Glomerular visceral epithelial cell (primary cell): ENCODE measurements at regions not wholly inside any gene's neighbourhood (a gene's known extent, or its start where the extent isn't known, plus 50 kb on each side); places are given as distances from the start of the nearest gene placed in this dataset.
A peak's percentile ranks its signal among the peaks of the same experiment; 100 is the strongest.
"Not testable (repeated sequence)": the region's sequence is repeated elsewhere in the genome, so short reads cannot be mapped to it uniquely, and the experiment has no call there.

Source experiments
- DNase-seq: peaks from one replicate; pipeline ENCODE4 v3.0.0-alpha.2; 2016; ENCODE audit errors: extremely low spot score

DNA sequence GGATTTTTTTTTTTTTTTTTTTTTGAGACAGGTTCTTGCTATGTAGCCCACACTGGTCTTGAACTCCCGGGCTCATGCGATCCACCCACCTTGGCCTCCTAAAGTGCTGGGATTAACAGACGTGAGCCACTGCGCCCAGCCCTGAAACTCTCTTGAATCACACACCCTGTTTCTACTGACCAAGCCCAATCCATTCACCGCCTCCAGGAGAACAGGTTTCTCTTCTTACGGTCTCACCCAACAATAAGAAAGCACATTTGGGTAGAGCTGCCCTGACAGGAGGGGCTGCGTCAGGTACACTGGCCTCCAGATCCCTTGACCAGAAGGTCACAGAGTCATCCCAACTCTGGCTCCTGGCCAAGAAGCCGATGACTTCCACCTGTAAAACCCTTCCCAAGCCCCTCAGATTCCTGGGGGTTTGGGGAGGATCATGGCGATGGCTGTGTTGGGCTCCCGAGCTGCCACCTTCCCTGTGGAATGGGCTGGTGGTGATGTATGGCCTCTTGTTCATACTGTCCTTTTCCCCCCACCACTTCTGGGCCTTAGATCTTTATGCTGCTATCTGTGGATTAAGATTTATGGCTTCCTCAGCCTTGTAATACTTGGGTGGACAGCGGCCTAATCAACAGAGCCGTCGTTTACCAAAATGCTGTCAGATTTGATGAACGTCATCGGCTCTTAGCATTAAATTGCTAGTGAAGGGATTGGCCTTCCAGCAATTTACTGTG is 89.1 kb downstream of the KATNIP start:
- no peak for DNase-seq

DNA sequence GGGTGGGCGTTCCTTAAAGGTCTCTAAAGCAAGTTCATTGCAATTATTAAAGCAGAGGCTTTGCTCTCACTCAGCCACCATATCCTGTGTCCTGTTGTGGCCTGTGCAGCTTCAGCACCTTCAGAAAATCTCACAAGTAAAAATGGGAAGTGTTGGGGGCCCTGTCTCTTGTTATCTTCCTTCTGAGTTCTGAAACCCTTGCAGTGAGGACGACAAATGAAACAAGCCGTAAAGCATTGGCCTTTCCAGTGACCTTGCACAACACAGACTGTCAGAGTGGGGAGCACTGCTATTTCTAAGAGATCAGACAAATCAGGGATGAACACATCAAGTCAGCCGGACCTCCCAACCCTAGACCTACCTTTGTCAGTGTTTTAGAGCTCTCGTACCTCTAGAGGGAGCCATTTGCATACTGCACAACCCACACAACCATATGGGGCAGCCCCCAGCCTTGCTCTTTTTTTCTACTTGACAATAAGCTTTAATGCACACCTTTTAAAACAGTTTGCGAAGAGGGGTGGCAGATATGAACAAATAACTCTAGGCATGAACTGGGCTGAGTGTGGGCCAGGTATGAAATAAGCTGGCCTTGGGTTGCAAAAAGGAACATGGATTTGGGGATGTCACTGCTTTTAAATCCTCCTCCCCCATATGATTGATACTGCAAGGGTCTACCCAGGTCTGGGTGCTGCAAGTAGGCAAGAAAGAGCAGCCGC is 89.8 kb downstream of the KATNIP start:
- DNase-seq: peak; percentile 57

DNA sequence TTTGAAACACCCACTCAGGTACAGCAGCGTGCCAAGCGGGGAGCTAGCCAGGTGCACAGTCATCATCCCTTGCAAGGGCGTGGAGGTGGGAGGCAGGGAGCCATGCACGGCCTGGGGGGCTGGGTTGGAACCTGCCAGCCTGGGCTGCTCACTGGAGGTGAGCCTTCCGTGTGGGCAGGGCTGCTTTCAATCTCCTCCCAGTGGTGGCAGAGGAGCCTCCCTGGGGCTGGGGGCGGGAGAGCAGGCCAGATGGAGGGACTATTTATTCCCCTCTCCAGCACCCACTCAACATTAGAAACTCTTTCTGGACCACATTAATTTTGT is 90.3 kb downstream of the KATNIP start:
- no peak for DNase-seq

- no peak for DNase-seq
Measured at GRCh38 chr16:27641260-27641659, 91.3 kb downstream of the KATNIP start.

DNA sequence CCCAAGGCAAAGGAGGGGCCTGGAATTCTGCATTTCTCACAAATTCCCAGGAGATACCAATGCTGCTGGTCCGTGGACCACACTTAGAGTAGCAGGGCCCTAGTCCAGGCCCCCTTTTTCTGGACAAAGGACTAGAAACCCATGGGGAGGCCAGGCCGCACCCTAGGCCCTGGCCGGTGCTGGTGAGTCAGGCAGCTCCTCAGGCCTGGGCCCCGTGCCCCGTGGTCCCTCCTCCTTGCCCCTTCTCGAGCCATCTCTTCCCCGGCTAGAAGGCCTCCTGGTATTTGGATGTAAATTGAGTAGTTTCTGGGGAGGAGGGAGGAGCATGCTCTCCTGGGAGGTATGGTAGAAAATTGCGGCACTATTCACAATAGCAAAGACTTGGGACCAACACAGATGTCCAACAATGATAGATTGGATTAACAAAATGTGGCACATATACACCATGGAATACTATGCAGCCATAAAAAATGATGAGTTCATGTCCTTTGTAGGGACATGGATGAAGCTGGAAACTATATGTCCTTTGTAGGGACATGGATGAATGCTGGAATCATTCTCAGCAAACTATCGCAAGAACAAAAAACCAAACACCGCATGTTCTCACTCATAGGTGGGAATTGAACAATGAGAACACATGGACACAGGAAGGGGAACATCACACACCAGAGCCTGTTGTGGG is 91.9 kb downstream of the KATNIP start:
- not testable (repeated sequence) for DNase-seq

- peak; percentile 29 for DNase-seq
Measured at GRCh38 chr16:27642756-27643155, 92.8 kb downstream of the KATNIP start.

- DNase-seq: no peak
Measured at GRCh38 chr16:27644165-27644564, 94.2 kb downstream of the KATNIP start.

DNA sequence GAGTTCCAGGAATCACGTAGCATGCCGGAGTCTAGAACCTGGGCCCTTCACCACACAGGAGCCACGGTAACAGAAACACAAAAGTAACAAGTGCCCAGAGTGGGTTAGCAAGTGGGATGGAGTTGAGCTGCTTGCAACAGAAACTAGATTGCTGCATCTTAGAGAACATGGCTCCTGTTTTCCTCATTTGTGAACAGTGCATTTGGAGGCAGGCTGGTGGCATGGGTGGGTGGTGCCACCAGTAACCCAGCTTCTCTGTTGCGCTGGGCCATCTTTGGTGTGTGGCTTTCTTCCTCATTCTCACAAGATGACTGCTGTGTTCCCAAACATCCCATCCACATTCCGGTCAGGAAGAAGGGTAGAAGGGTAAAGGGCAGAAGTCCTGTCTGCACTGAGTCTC is 95.5 kb downstream of the KATNIP start:
- DNase-seq: no peak

- DNase-seq: no peak
Measured at GRCh38 chr16:27646806-27647205, 96.9 kb downstream of the KATNIP start.

GRCh38 chr16:27649021-27649420 is 99.1 kb downstream of the KATNIP start:
- DNase-seq: no peak

- no peak for DNase-seq
Measured at GRCh38 chr16:27650073-27650701, 100.2 kb downstream of the KATNIP start.

GRCh38 chr16:27651301-27651700 is 101.4 kb downstream of the KATNIP start:
- no peak for DNase-seq

- no peak for DNase-seq
Measured at GRCh38 chr16:27657811-27658210, 107.9 kb downstream of the KATNIP start.

GRCh38 chr16:27660507-27660906 is 110.6 kb downstream of the KATNIP start:
- no peak for DNase-seq

GRCh38 chr16:27663235-27663634 is 113.3 kb downstream of the KATNIP start:
- not testable (repeated sequence) for DNase-seq

DNA sequence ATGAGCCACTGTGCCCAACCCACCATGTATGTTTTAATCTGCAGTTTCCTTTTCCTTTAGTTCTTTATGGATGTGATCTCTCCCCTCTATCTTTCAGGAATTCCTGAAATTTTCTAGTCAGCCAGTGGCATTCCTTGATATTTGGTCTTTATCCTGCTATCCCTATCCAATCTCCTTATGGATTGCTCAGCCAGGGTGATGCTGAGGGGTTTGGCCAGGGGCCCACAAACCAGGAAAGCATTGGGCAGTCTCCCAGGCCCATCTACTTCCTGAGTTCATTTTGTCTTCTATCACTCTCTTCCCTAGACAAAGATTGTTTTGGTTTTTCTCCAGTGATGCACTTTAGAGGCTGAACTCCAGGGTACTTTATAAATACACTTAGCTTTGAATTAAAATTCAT is 115.9 kb downstream of the KATNIP start:
- no peak for DNase-seq

GRCh38 chr16:27670071-27670810 is 120.3 kb downstream of the KATNIP start:
- no peak for DNase-seq

GRCh38 chr16:27671410-27671809 is 121.5 kb downstream of the KATNIP start:
- DNase-seq: no peak

DNA sequence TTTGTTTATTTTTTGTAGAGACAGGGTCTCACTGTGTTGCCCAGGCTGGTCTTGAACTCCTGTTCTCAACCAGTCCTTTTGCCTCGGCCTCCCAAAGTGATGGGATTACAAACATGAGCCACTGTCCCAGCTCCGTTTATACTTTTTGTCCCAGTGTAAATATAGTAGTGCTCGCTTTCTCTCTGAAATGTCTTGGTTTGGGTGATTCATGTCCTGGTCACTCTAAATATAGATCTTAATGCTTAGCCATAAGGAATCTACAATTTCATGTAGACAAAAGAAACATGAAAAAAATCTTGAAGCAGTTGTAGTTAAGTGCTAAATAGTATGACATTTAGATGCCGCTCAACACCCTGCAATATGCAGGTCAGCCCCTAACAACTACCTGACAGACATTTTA is 126.9 kb downstream of the KATNIP start:
- DNase-seq: peak; percentile 38

DNA sequence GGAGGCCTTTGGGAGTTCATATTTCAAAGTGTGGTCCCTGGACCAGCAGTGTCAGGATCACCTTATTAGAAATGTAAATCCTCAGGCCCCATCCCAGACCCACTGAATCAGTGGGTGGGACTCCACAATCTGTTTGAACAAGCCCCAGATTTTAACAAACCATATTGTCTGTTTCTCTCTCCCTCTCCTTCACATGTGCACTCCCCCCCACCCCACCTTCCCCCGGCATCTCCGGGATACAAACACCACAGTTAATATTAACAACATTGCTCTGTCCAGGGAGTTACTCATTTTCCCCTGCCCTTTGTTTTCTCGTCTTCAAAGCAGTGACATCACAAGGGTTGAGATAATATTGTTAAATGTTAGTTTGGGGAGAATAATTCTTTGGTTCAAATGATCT is 127.3 kb downstream of the KATNIP start:
- DNase-seq: peak; percentile 59

DNA sequence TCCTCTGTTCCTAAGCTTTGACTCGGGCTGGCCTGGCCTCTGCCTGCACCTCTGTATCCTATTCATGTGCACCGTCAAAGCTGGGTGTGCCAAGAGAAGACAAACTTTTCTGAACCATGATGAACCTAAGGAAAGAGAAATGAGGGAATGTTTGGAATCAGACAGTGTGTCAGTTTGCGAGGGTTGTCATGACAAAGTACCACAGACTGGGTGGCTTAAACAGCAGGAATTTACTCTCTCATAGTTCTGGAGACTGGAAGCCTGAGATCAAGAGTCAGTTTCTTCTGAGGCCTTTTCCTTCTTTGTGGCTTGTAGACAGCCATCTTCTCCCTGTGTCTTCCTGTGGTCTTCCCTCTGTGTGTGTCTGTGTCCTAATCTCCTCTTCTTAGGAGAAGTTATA is 129.0 kb downstream of the KATNIP start:
- DNase-seq: peak; percentile 6

DNA sequence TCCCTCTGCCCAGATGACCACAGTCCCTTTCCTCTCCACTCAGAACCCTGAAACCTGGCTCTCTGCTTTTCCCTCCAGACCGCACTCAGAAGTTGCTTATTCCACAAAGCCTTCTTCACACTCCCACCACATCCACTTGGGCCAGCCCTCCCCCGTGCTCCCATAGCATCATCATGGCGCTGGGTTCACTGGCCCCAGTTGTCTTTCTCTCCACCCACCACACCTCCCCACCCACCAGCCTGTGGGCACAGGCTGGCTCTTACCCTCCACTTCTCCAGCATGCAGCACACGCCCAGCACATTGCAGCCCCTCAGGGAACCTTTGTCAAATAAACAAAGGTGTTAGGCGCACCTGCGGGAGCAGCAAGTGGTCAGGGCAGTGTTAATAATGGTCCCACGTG is 130.0 kb downstream of the KATNIP start:
- no peak for DNase-seq
